K562 (cell line): ENCODE measurements at regions not wholly inside any gene's neighbourhood (a gene's known extent, or its start where the extent isn't known, plus 50 kb on each side); places are given as distances from the start of the nearest gene placed in this dataset.
A peak's percentile ranks its signal among the peaks of the same experiment; 100 is the strongest.

ENCODE experiments used
- ATAC-seq: fragments of 200-7000 bp; cut with Tn5 transposase; 3 replicates; pipeline ENCODE4 v1.9.1; 2020; ENCODE audit warnings: moderate library complexity
- BruUV-seq: library from RNA; stranded (reverse); fragments of 400-500 nt; replicated peaks from 2 replicates; lab custom pipeline; 2021; lab: Mats Ljungman, UMichigan
- CTCF ChIA-PET: fragments of 300-600 bp; formaldehyde crosslinking; extraction: SDS; loops from one replicate; lab custom pipeline; 2021; ENCODE audit warnings: low intra/inter-chr PET ratio; lab: Yijun Ruan, JAX
- POLR2A ChIA-PET: fragments of 300-600, 350-650 bp; sonication (Branson Sonifier 250); formaldehyde crosslinking; extraction: SDS; loops from one replicate; lab custom pipeline; 2021; ENCODE audit warnings: antibody characterized with exemption, inconsistent platforms; lab: Yijun Ruan, JAX
- DNase-seq, 4 experiments: peaks; one replicate each; pipeline versions ENCODE4 v3.0.0 to v3.0.0-alpha.2; 2011 to 2018; ENCODE audit warnings: low spot score in 3 of 4, mixed read lengths in 3 of 4; ENCODE audit errors: extremely low read depth in 1 of 4
- FAIRE-seq: peaks from 2 replicates; lab custom pipeline; 2011; peaks lifted over from hg19 to GRCh38; lab: Jason Lieb, UNC
- H2AFZ ChIP-seq: 2 replicates; pipeline ENCODE4 v1.6.0; 2011; ENCODE audit warnings: low read depth, low read length, control low read depth, inconsistent platforms
- H3K27ac ChIP-seq: fragments of 200-600 bp; 3 replicates; pipeline ENCODE4 v1.8.0; 2011; ENCODE audit warnings: low read depth, mild to moderate bottlenecking, control low read depth, inconsistent platforms, low read length, moderate library complexity, mixed read lengths; ENCODE audit errors: extremely low read depth
- H3K27me3 ChIP-seq, 2 experiments: fragments of 300-600 bp in 1 of 2; 2 replicates in 1 of 2; 3 replicates in 1 of 2; pipeline versions ENCODE4 v1.6.0 to v1.8.0; 2011; ENCODE audit warnings: inconsistent platforms in 2 of 2, low read length in 2 of 2, mild to moderate bottlenecking in 1 of 2, mixed read lengths in 1 of 2, moderate library complexity in 1 of 2; ENCODE audit not compliant: control insufficient read depth in 2 of 2, insufficient read depth in 2 of 2
- H3K36me3 ChIP-seq: fragments of 300-600 bp; 3 replicates; pipeline ENCODE4 v1.8.0; 2011; ENCODE audit warnings: mild to moderate bottlenecking, low read length, inconsistent platforms; ENCODE audit not compliant: control insufficient read depth, insufficient read depth
- H3K4me1 ChIP-seq, 2 experiments: fragments of 200-600 bp in 1 of 2; replicated peaks in 1 of 2; 2 replicates in 1 of 2; 3 replicates in 1 of 2; pipeline versions ENCODE4 v1.5.1 to v1.8.0; 2011; ENCODE audit warnings: inconsistent platforms in 2 of 2, low read length in 2 of 2, mild to moderate bottlenecking in 1 of 2, mixed read lengths in 1 of 2, moderate library complexity in 1 of 2; ENCODE audit not compliant: control insufficient read depth in 2 of 2, insufficient read depth in 2 of 2
- H3K4me2 ChIP-seq: 2 replicates; pipeline ENCODE4 v1.6.1; 2011; ENCODE audit warnings: low read length, control low read depth, inconsistent platforms, mixed read lengths; ENCODE audit not compliant: insufficient read depth
- H3K4me3 ChIP-seq: fragments of 200-600 bp; sonication (generic), shearing (Covaris generic); 2 replicates; pipeline ENCODE4 v1.5.1; 2016; ENCODE audit warnings: control low read depth, inconsistent platforms
- H3K79me2 ChIP-seq: fragments of 200-600 bp; 3 replicates; pipeline ENCODE4 v1.8.0; 2011; ENCODE audit warnings: low read length, inconsistent platforms; ENCODE audit not compliant: control insufficient read depth, insufficient read depth
- H3K9ac ChIP-seq, 2 experiments: 2 replicates each; pipeline versions ENCODE4 v1.6.0 to v1.6.1; 2011; ENCODE audit warnings: low read depth in 2 of 2, low read length in 2 of 2, control low read depth in 1 of 2, inconsistent platforms in 1 of 2, mild to moderate bottlenecking in 1 of 2, mixed read lengths in 1 of 2; ENCODE audit not compliant: insufficient read depth in 1 of 2
- H3K9me1 ChIP-seq: one replicate; pipeline ENCODE4 v1.6.0; 2011; ENCODE audit warnings: inconsistent platforms, mild to moderate bottlenecking, low read length, moderate library complexity; ENCODE audit not compliant: control insufficient read depth, insufficient read depth
- H3K9me3 ChIP-seq: replicated peaks from 2 replicates; pipeline ENCODE4 v1.5.1; 2011; ENCODE audit warnings: low read depth, low read length, inconsistent platforms; ENCODE audit not compliant: control insufficient read depth, insufficient read depth
- H4K20me1 ChIP-seq: replicated peaks from 2 replicates; pipeline ENCODE4 v1.6.1; 2011; ENCODE audit warnings: low read length, inconsistent platforms, mixed read lengths; ENCODE audit not compliant: control insufficient read depth, insufficient read depth
- ARNT ChIP-seq, 2 experiments: fragments of 450-650 bp; IDR thresholded peaks; 2 replicates each; pipeline ENCODE4 v1.6.1; 2016; ENCODE audit warnings: mild to moderate bottlenecking in 1 of 2
- CBX3 ChIP-seq, 2 experiments: IDR thresholded peaks; 1 replicate in 1 of 2; 2 replicates in 1 of 2; pipeline ENCODE4 v1.6.1; 2012; ENCODE audit warnings: inconsistent platforms in 2 of 2, low read length in 2 of 2, borderline replicate concordance in 1 of 2, control low read depth in 1 of 2
- CBX8 ChIP-seq: fragments of 200-600 bp; sonication (generic); IDR thresholded peaks from 2 replicates; pipeline ENCODE4 v1.6.1; 2012; ENCODE audit warnings: borderline replicate concordance, mixed run types, low read depth, mild to moderate bottlenecking, moderate library complexity, mixed read lengths, low read length, control low read depth, inconsistent platforms; ENCODE audit not compliant: poor library complexity, severe bottlenecking; ENCODE audit errors: extremely low read depth
- FOXJ2 ChIP-seq: fragments of 200-800 bp; sonication (Bioruptor generic); IDR thresholded peaks from 2 replicates; pipeline ENCODE4 v1.6.1; 2016; ENCODE audit warnings: missing genetic modification characterization, missing compliant biosample characterization
- HLTF ChIP-seq: fragments of 450-650 bp; IDR thresholded peaks from 2 replicates; pipeline ENCODE4 v1.6.1; 2016
- HMBOX1 ChIP-seq: sonication (generic); IDR thresholded peaks from 2 replicates; pipeline ENCODE4 v1.6.1; 2016
- HMG20A ChIP-seq: fragments of 450-650 bp; formaldehyde crosslinking; conservative IDR thresholded peaks from 2 replicates; pipeline ENCODE4 v1.4.0; 2020; ENCODE audit warnings: mild to moderate bottlenecking, mixed read lengths
- IRF2 ChIP-seq: sonication (generic); formaldehyde crosslinking; IDR thresholded peaks from 2 replicates; pipeline ENCODE4 v1.8.1; 2022; ENCODE audit warnings: mild to moderate bottlenecking, missing genetic modification reagents
- MEF2D ChIP-seq: conservative IDR thresholded peaks from 2 replicates; pipeline ENCODE4 v1.6.1; 2016; ENCODE audit warnings: low read depth, missing genetic modification characterization, missing compliant biosample characterization
- POLR2A ChIP-seq: fragments of 450-650 bp; conservative IDR thresholded peaks from 2 replicates; pipeline ENCODE4 v1.6.1; 2016
- POLR2G ChIP-seq: fragments of 200-400 bp; formaldehyde crosslinking; IDR thresholded peaks from 2 replicates; pipeline ENCODE4 v1.6.1; 2017; ENCODE audit warnings: low read depth, mild to moderate bottlenecking, antibody characterized with exemption, low read length, moderate library complexity
- POLR3G ChIP-seq: IDR thresholded peaks from 2 replicates; pipeline ENCODE4 v1.6.1; 2011; ENCODE audit not compliant: insufficient read length, insufficient replicate concordance; ENCODE audit errors: extremely low read depth
- RBM17 ChIP-seq: fragments of 200-400 bp; formaldehyde crosslinking; IDR thresholded peaks from 2 replicates; pipeline ENCODE4 v1.6.1; 2017; ENCODE audit warnings: low read depth, mild to moderate bottlenecking, low read length, borderline replicate concordance
- SRSF9 ChIP-seq: fragments of 200-400 bp; formaldehyde crosslinking; IDR thresholded peaks from 2 replicates; pipeline ENCODE4 v1.6.1; 2017; ENCODE audit warnings: low read depth, low read length, borderline replicate concordance
- TBL1XR1 ChIP-seq, 2 experiments: IDR thresholded peaks; 2 replicates each; pipeline ENCODE4 v1.6.1; 2012; ENCODE audit warnings: improper control_type of control experiment in 2 of 2, low read length in 2 of 2, mild to moderate bottlenecking in 1 of 2
- TEAD1 ChIP-seq, 2 experiments: fragments of 450-650 bp in 1 of 2; sonication (generic) in 1 of 2; formaldehyde crosslinking; IDR thresholded peaks; 2 replicates each; pipeline versions ENCODE4 v1.4.0 to v1.8.0; 2020 to 2022; ENCODE audit warnings: mild to moderate bottlenecking in 2 of 2, missing genetic modification reagents in 1 of 2
- TRIM28 ChIP-seq: fragments of 450-650 bp; IDR thresholded peaks from 2 replicates; pipeline ENCODE4 v1.6.1; 2017
- ZC3H8 ChIP-seq: fragments of 450-650 bp; IDR thresholded peaks from 2 replicates; pipeline ENCODE4 v1.6.1; 2017
- ZHX1 ChIP-seq: fragments of 150-350 bp; conservative IDR thresholded peaks from 2 replicates; pipeline ENCODE4 v1.6.1; 2014; ENCODE audit warnings: low read length
- ZNF764 ChIP-seq: fragments of 250-450 bp; sonication (Bioruptor Pico); IDR thresholded peaks from 2 replicates; pipeline ENCODE4 v1.4.0; 2020; ENCODE audit warnings: low read depth, mild to moderate bottlenecking, moderate library complexity
- WGBS: fragments of 100-300 bp; shearing (Covaris generic); methylation state at CpG from one replicate; pipeline ENCODE4 v1.1.6; 2016; ENCODE audit warnings: low coverage, mixed read lengths; ENCODE audit not compliant: insufficient coverage; ENCODE audit errors: missing lambda C conversion rate; 5-methylcytosine and 5-hydroxymethylcytosine counted together
- in situ Hi-C: fragments of 300-500 bp; cut with MboI; formaldehyde crosslinking; loops from 4 replicates; pipeline ENCODE4 v1.15.0; 2018; ENCODE audit warnings: inconsistent platforms, mixed read lengths
- intact Hi-C: fragments of 100-400 bp; cut with micrococcal nuclease; formaldehyde crosslinking; loops from 2 replicates; pipeline ENCODE4 v1.14.2; 2022

GRCh38 chr12:93158065-93158843, 219.5 kb upstream of the NUDT4 start:
- ChIA-PET CTCF (no interaction called here), POLR2A (interaction anchor here (0.5 kb wide), 1 partner anchor 1043 kb away, joined by 3 read pairs; no protein-coding TSS in a partner anchor)
- WGBS = 68% methylated on average over 4 of the region's 4 CpGs
- Histone ChIP-seq H3K9me1 (no peaks in the 10 kb centered on the region), H4K20me1 (no peaks in the 10 kb centered on the region), H2AFZ (no peak overlapping the region), H3K27me3 (no peaks in the 10 kb centered on the region), H3K9ac (no peak overlapping the region), H3K9me3 (peaks cover 3% of the 10 kb centered on the region; the same call in 1 of the 2 replicates), H3K79me2 (no peaks in the 10 kb centered on the region), H3K4me1 (no peaks in the 10 kb centered on the region; a peak in 1 of 5 replicates), H3K27ac (no peak overlapping the region), H3K4me2 (no peak overlapping the region), H3K36me3 (no peaks in the 10 kb centered on the region), H3K4me3 (no peak overlapping the region)
- ATAC-seq (no peak), FAIRE-seq (no peak), DNase-seq (no peak)
- in situ Hi-C loops (no loop called here), intact Hi-C loops (no loop called here)
- no TSS peak for BruUV-seq
- TF ChIP-seq POLR3G (no peak), FOXJ2 (tag) (no peak), ARNT (IDR thresholded peaks at IDR 0.05) (no peak), POLR2G (no peak), CBX8 (no peak), TEAD1 (CRISPR knock-in tag; IDR thresholded peaks at IDR 0.05) (no peak), ZC3H8 (no peak), TBL1XR1 (IDR thresholded peaks at IDR 0.05; ENCODE audit: low read length in 2 of 2) (no peak), RBM17 (no peak), SRSF9 (no peak), POLR2A (no peak), IRF2 (CRISPR knock-in tag) (no peak), ZHX1 (no peak), HMBOX1 (no peak), HMG20A (CRISPR knock-in tag) (no peak), ZNF764 (CRISPR knock-in tag) (no peak), TRIM28 (no peak), HLTF (no peak), CBX3 (IDR thresholded peaks at IDR 0.05; ENCODE audit: borderline replicate concordance in 1 of 2, low read length in 2 of 2) (0 out of 3 replicates have a peak, but pooled peaks of 1 of the 2 experiments have one; percentile 37), MEF2D (tag) (no peak)
